ENCODE measurements at regions not wholly inside any gene's neighbourhood (a gene's known extent, or its start where the extent isn't known, plus 50 kb on each side); places are given as distances from the start of the nearest gene placed in this dataset.

DNA sequence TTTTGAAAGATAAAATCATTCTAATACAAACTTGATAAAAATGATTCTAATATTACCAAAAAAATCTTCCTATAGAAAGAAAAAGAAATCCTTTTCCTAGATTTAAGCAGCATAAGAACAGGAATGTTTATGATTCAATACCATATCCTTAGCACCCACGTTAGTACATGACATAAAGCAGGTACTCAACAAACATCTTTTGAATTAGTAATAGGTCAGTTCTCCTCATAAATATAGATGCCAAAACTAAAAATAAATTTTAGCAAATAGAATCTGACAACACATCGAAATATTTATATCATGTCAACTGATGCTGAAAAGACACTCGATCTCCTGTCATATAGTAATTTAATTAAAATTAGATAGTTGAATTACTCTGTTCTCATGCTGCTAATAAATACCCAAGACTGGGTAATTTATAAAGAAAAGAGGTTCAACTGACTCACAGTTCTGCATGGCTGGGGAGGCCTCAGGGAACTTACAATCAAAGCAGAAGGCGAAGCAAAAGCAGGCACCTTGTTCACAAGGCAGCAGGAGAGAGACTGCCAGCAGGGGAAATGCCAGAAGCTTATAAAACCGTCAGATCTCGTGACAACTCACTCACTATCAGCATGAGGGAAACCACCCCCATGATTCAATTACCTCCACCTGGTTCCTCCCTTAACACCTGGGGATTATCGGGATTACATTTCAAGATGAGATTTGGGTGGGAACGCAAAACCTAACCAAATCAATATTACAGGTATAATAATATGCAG lies 191.8 kb downstream of the HTR7 start:
- TF ChIP-seq, protein P1, sequence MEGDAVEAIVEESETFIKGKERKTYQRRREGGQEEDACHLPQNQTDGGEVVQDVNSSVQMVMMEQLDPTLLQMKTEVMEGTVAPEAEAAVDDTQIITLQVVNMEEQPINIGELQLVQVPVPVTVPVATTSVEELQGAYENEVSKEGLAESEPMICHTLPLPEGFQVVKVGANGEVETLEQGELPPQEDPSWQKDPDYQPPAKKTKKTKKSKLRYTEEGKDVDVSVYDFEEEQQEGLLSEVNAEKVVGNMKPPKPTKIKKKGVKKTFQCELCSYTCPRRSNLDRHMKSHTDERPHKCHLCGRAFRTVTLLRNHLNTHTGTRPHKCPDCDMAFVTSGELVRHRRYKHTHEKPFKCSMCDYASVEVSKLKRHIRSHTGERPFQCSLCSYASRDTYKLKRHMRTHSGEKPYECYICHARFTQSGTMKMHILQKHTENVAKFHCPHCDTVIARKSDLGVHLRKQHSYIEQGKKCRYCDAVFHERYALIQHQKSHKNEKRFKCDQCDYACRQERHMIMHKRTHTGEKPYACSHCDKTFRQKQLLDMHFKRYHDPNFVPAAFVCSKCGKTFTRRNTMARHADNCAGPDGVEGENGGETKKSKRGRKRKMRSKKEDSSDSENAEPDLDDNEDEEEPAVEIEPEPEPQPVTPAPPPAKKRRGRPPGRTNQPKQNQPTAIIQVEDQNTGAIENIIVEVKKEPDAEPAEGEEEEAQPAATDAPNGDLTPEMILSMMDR (IDR thresholded peaks at IDR 0.05), result no peak
- TF ChIP-seq POLR2AphosphoS5 (IDR thresholded peaks at IDR 0.05; ENCODE audit: insufficient read depth in 1 of 2, low read depth in 1 of 2), result no peak

Data from vagina (tissue), 2 donors.